ENCODE measurements at regions not wholly inside any gene's neighbourhood (a gene's known extent, or its start where the extent isn't known, plus 50 kb on each side); places are given as distances from the start of the nearest gene placed in this dataset.

GRCh38 chr3:70426071-70426470 is 113.6 kb upstream of the MDFIC2 start:
- Histone ChIP-seq H3K27ac (ENCODE audit: low read depth, low read length) (no peak overlapping the region), H3K9me3 (ENCODE audit: insufficient read depth, low read depth, low read length) (no peaks in the 10 kb centered on the region), H3K4me3 (ENCODE audit: low read length) (no peak overlapping the region), H3K4me1 (ENCODE audit: insufficient read depth, low read length) (no peaks in the 10 kb centered on the region), H3K27me3 (ENCODE audit: insufficient read depth, low read length) (no peaks in the 10 kb centered on the region), H3K9ac (ENCODE audit: low read depth, low read length) (no peak overlapping the region), H3K36me3 (ENCODE audit: insufficient read depth, low read length) (no peaks in the 10 kb centered on the region)

GRCh38 chr3:70421506-70421905 is 109.1 kb upstream of the MDFIC2 start:
- Histone ChIP-seq H3K36me3 (ENCODE audit: insufficient read depth, low read length) (no peaks in the 10 kb centered on the region), H3K9me3 (ENCODE audit: insufficient read depth, low read depth, low read length) (no peaks in the 10 kb centered on the region), H3K27me3 (ENCODE audit: insufficient read depth, low read length) (no peaks in the 10 kb centered on the region), H3K4me3 (ENCODE audit: low read length) (no peak overlapping the region), H3K9ac (ENCODE audit: low read depth, low read length) (no peak overlapping the region), H3K27ac (ENCODE audit: low read depth, low read length) (no peak overlapping the region), H3K4me1 (ENCODE audit: insufficient read depth, low read length) (no peaks in the 10 kb centered on the region)
- WGBS, result 95% methylated on average over 4 of the region's 4 CpGs

GRCh38 chr3:70409018-70409417 is 96.6 kb upstream of the MDFIC2 start:
- no peak overlapping the region for H3K27ac ChIP-seq (ENCODE audit: low read depth, low read length)
- no peak overlapping the region for H3K4me3 ChIP-seq (ENCODE audit: low read length)
- no peak overlapping the region for H3K9ac ChIP-seq (ENCODE audit: low read depth, low read length)
- 92% methylated on average over 2 of the region's 2 CpGs for WGBS
- H3K4me1 ChIP-seq (ENCODE audit: insufficient read depth, low read length), result no peaks in the 10 kb centered on the region
- H3K36me3 ChIP-seq (ENCODE audit: insufficient read depth, low read length), result no peaks in the 10 kb centered on the region
- no peaks in the 10 kb centered on the region for H3K27me3 ChIP-seq (ENCODE audit: insufficient read depth, low read length)
- 0 out of 2 replicates have a peak, but pooled peaks cover 16% of the 10 kb centered on the region for H3K9me3 ChIP-seq (ENCODE audit: insufficient read depth, low read depth, low read length)

GRCh38 chr3:70400194-70400593 is 87.8 kb upstream of the MDFIC2 start:
- 93% methylated on average over 3 of the region's 3 CpGs for WGBS
- Histone ChIP-seq H3K9me3 (ENCODE audit: insufficient read depth, low read depth, low read length) (no peaks in the 10 kb centered on the region), H3K9ac (ENCODE audit: low read depth, low read length) (no peak overlapping the region), H3K4me1 (ENCODE audit: insufficient read depth, low read length) (no peaks in the 10 kb centered on the region), H3K27ac (ENCODE audit: low read depth, low read length) (no peak overlapping the region), H3K4me3 (ENCODE audit: low read length) (no peak overlapping the region), H3K27me3 (ENCODE audit: insufficient read depth, low read length) (no peaks in the 10 kb centered on the region), H3K36me3 (ENCODE audit: insufficient read depth, low read length) (no peaks in the 10 kb centered on the region)

- Histone ChIP-seq H3K27me3 (ENCODE audit: insufficient read depth, low read length) (no peaks in the 10 kb centered on the region), H3K4me1 (ENCODE audit: insufficient read depth, low read length) (no peaks in the 10 kb centered on the region), H3K9ac (ENCODE audit: low read depth, low read length) (no peak overlapping the region), H3K27ac (ENCODE audit: low read depth, low read length) (no peak overlapping the region), H3K9me3 (ENCODE audit: insufficient read depth, low read depth, low read length) (no peaks in the 10 kb centered on the region), H3K36me3 (ENCODE audit: insufficient read depth, low read length) (no peaks in the 10 kb centered on the region), H3K4me3 (ENCODE audit: low read length) (no peak overlapping the region)
- WGBS, result 89% methylated on average over 11 of the region's 11 CpGs
These were observed 81.6 kb upstream of the MDFIC2 start for GRCh38 chr3:70393881-70394612.

GRCh38 chr3:70392227-70392626 is 79.8 kb upstream of the MDFIC2 start:
- H3K9ac ChIP-seq (ENCODE audit: low read depth, low read length), result no peak overlapping the region
- no peaks in the 10 kb centered on the region for H3K27me3 ChIP-seq (ENCODE audit: insufficient read depth, low read length)
- WGBS, result 67% methylated on average over 1 of the region's 1 CpG
- no peak overlapping the region for H3K4me3 ChIP-seq (ENCODE audit: low read length)
- no peak overlapping the region for H3K27ac ChIP-seq (ENCODE audit: low read depth, low read length)
- no peaks in the 10 kb centered on the region for H3K4me1 ChIP-seq (ENCODE audit: insufficient read depth, low read length)
- H3K9me3 ChIP-seq (ENCODE audit: insufficient read depth, low read depth, low read length), result no peaks in the 10 kb centered on the region
- no peaks in the 10 kb centered on the region for H3K36me3 ChIP-seq (ENCODE audit: insufficient read depth, low read length)

- no peak overlapping the region for H3K4me3 ChIP-seq (ENCODE audit: low read length)
- 94% methylated on average over 3 of the region's 3 CpGs for WGBS
- H3K9me3 ChIP-seq (ENCODE audit: insufficient read depth, low read depth, low read length), result no peaks in the 10 kb centered on the region
- H3K27ac ChIP-seq (ENCODE audit: low read depth, low read length), result no peak overlapping the region
- no peaks in the 10 kb centered on the region for H3K36me3 ChIP-seq (ENCODE audit: insufficient read depth, low read length)
- peaks cover 15% of the 10 kb centered on the region for H3K4me1 ChIP-seq (ENCODE audit: insufficient read depth, low read length)
- no peak overlapping the region for H3K9ac ChIP-seq (ENCODE audit: low read depth, low read length)
- H3K27me3 ChIP-seq (ENCODE audit: insufficient read depth, low read length), result no peaks in the 10 kb centered on the region
These were observed 75.5 kb upstream of the MDFIC2 start for GRCh38 chr3:70387889-70388288.

GRCh38 chr3:70386846-70387245 is 74.4 kb upstream of the MDFIC2 start:
- Histone ChIP-seq H3K27ac (ENCODE audit: low read depth, low read length) (no peak overlapping the region), H3K9ac (ENCODE audit: low read depth, low read length) (no peak overlapping the region), H3K9me3 (ENCODE audit: insufficient read depth, low read depth, low read length) (no peaks in the 10 kb centered on the region), H3K4me3 (ENCODE audit: low read length) (no peak overlapping the region), H3K27me3 (ENCODE audit: insufficient read depth, low read length) (no peaks in the 10 kb centered on the region), H3K4me1 (ENCODE audit: insufficient read depth, low read length) (peaks cover 25% of the 10 kb centered on the region), H3K36me3 (ENCODE audit: insufficient read depth, low read length) (no peaks in the 10 kb centered on the region)

GRCh38 chr3:70386043-70386442 is 73.6 kb upstream of the MDFIC2 start:
- Histone ChIP-seq H3K36me3 (ENCODE audit: insufficient read depth, low read length) (no peaks in the 10 kb centered on the region), H3K27me3 (ENCODE audit: insufficient read depth, low read length) (no peaks in the 10 kb centered on the region), H3K4me1 (ENCODE audit: insufficient read depth, low read length) (peaks cover 25% of the 10 kb centered on the region), H3K27ac (ENCODE audit: low read depth, low read length) (no peak overlapping the region), H3K9ac (ENCODE audit: low read depth, low read length) (no peak overlapping the region), H3K9me3 (ENCODE audit: insufficient read depth, low read depth, low read length) (no peaks in the 10 kb centered on the region), H3K4me3 (ENCODE audit: low read length) (no peak overlapping the region)
- WGBS, result 86% methylated on average over 5 of the region's 5 CpGs

GRCh38 chr3:70383360-70383831 is 71.0 kb upstream of the MDFIC2 start:
- H3K9ac ChIP-seq (ENCODE audit: low read depth, low read length), result no peak overlapping the region
- WGBS, result 97% methylated on average over 6 of the region's 6 CpGs
- H3K9me3 ChIP-seq (ENCODE audit: insufficient read depth, low read depth, low read length), result no peaks in the 10 kb centered on the region
- no peak overlapping the region for H3K4me3 ChIP-seq (ENCODE audit: low read length)
- no peak overlapping the region; the same call in 1 of the 2 replicates for H3K27ac ChIP-seq (ENCODE audit: low read depth, low read length)
- H3K4me1 ChIP-seq (ENCODE audit: insufficient read depth, low read length), result peaks cover 25% of the 10 kb centered on the region
- H3K27me3 ChIP-seq (ENCODE audit: insufficient read depth, low read length), result no peaks in the 10 kb centered on the region
- H3K36me3 ChIP-seq (ENCODE audit: insufficient read depth, low read length), result no peaks in the 10 kb centered on the region

GRCh38 chr3:70374179-70374578 is 61.7 kb upstream of the MDFIC2 start:
- Histone ChIP-seq H3K27me3 (ENCODE audit: insufficient read depth, low read length) (no peaks in the 10 kb centered on the region), H3K27ac (ENCODE audit: low read depth, low read length) (no peak overlapping the region), H3K36me3 (ENCODE audit: insufficient read depth, low read length) (no peaks in the 10 kb centered on the region), H3K4me3 (ENCODE audit: low read length) (no peak overlapping the region), H3K9ac (ENCODE audit: low read depth, low read length) (no peak overlapping the region), H3K9me3 (ENCODE audit: insufficient read depth, low read depth, low read length) (no peaks in the 10 kb centered on the region), H3K4me1 (ENCODE audit: insufficient read depth, low read length) (no peaks in the 10 kb centered on the region)
- WGBS, result 93% methylated on average over 3 of the region's 4 CpGs

Measured in HUES64 (cell line).